B cell (primary cell): ENCODE measurements at regions not wholly inside any gene's neighbourhood (a gene's known extent, or its start where the extent isn't known, plus 50 kb on each side); places are given as distances from the start of the nearest gene placed in this dataset.

Source experiments
- ATAC-seq: fragments of 200-7000 bp; cut with Tn5 transposase; one replicate; pipeline ENCODE4 v1.10.0; 2021; ENCODE audit warnings: low read depth, mild to moderate bottlenecking, moderate number of reproducible peaks, moderate library complexity
- CTCF ChIA-PET: fragments of 350-600 bp; sonication (Branson Sonifier 250); formaldehyde crosslinking; loops from one replicate; lab custom pipeline; 2021; ENCODE audit warnings: antibody characterized with exemption, inconsistent platforms; lab: Charles Lee
- POLR2A ChIA-PET: fragments of 350-600 bp; sonication (Branson Sonifier 250); formaldehyde crosslinking; loops from one replicate; lab custom pipeline; 2021; ENCODE audit warnings: antibody characterized with exemption; lab: Charles Lee
- DNase-seq: peaks from one replicate; pipeline ENCODE4 v3.0.0; 2013
- H2AFZ ChIP-seq: 2 replicates; pipeline ENCODE4 v1.6.1; 2012; ENCODE audit warnings: mild to moderate bottlenecking, low read depth, low read length; ENCODE audit not compliant: insufficient read depth, poor library complexity, severe bottlenecking
- H3K27ac ChIP-seq, 2 donors: 1 replicate in 1 of 2; 2 replicates in 1 of 2; pipeline ENCODE4 v1.5.1; 2012 to 2013; ENCODE audit warnings: low read length in 2 of 2, mild to moderate bottlenecking in 2 of 2, moderate library complexity in 1 of 2
- H3K27me3 ChIP-seq, 4 experiments: fragments of 200-600 bp in 1 of 4; sonication (generic) in 1 of 4; replicated peaks in 1 of 4; 1 replicate in 2 of 4; 2 replicates in 2 of 4; pipeline versions ENCODE4 v1.6.1 to v1.7.0; 2013 to 2016; ENCODE audit warnings: low read length in 3 of 4, mild to moderate bottlenecking in 2 of 4, mixed read lengths in 1 of 4, moderate library complexity in 1 of 4; ENCODE audit not compliant: insufficient read depth in 4 of 4, control insufficient read depth in 3 of 4; ENCODE audit errors: control extremely low read depth in 1 of 4
- H3K36me3 ChIP-seq, 2 experiments: replicated peaks in 1 of 2; 1 replicate in 1 of 2; 2 replicates in 1 of 2; pipeline versions ENCODE4 v1.6.1 to v1.7.1; 2013; ENCODE audit warnings: low read length in 1 of 2; ENCODE audit not compliant: insufficient read depth in 2 of 2, control insufficient read depth in 1 of 2; ENCODE audit errors: control extremely low read depth in 1 of 2, extremely low read depth in 1 of 2
- H3K4me1 ChIP-seq, 2 donors: fragments of 200-600 bp in 1 of 2; sonication (generic) in 1 of 2; 1 replicate in 1 of 2; 2 replicates in 1 of 2; pipeline versions ENCODE4 v1.5.1 to v1.6.1; 2013 to 2017; ENCODE audit warnings: low read length in 2 of 2; ENCODE audit not compliant: control insufficient read depth in 2 of 2, insufficient read depth in 2 of 2
- H3K4me2 ChIP-seq: replicated peaks from 2 replicates; pipeline ENCODE3; 2012; ENCODE audit warnings: mild to moderate bottlenecking, low read depth, low read length; ENCODE audit not compliant: poor library complexity, severe bottlenecking
- H3K4me3 ChIP-seq, 5 experiments: fragments of 200-600 bp in 1 of 5; sonication (generic) in 1 of 5; 1 replicate in 3 of 5; 2 replicates in 2 of 5; pipeline versions ENCODE4 v1.5.1 to v1.7.0; 2011 to 2016; ENCODE audit warnings: low read length in 4 of 5, mild to moderate bottlenecking in 4 of 5, low read depth in 2 of 5, control low read depth in 1 of 5, moderate library complexity in 1 of 5; ENCODE audit not compliant: insufficient read depth in 1 of 5; ENCODE audit errors: control extremely low read depth in 1 of 5, extremely low read depth in 1 of 5
- H3K79me2 ChIP-seq: fragments of 200-600 bp; sonication (generic); one replicate; pipeline ENCODE4 v1.6.0; 2016; ENCODE audit warnings: low read length; ENCODE audit not compliant: control insufficient read depth, insufficient read depth
- H3K9ac ChIP-seq: fragments of 200-600 bp; sonication (generic); 2 replicates; pipeline ENCODE4 v1.6.1; 2017; ENCODE audit warnings: mild to moderate bottlenecking, low read length, moderate library complexity
- H3K9me3 ChIP-seq, 3 donors: one replicate each; pipeline versions ENCODE4 v1.6.1 to v1.7.1; 2013; ENCODE audit warnings: low read length in 2 of 3; ENCODE audit not compliant: control insufficient read depth in 2 of 3, insufficient read depth in 1 of 3; ENCODE audit errors: control extremely low read depth in 1 of 3
- H4K20me1 ChIP-seq: 2 replicates; pipeline ENCODE4 v1.6.0; 2012; ENCODE audit warnings: mild to moderate bottlenecking, low read length; ENCODE audit not compliant: insufficient read depth, control insufficient read depth, poor library complexity, severe bottlenecking
- H3K27ac Mint-ChIP-seq: one replicate; pipeline ENCODE4 v1.8.0; 2021; ENCODE audit warnings: mixed read lengths
- H3K27me3 Mint-ChIP-seq: one replicate; pipeline ENCODE4 v1.8.0; 2021; ENCODE audit warnings: mixed read lengths
- H3K4me1 Mint-ChIP-seq: one replicate; pipeline ENCODE4 v1.8.0; 2021; ENCODE audit warnings: mixed read lengths
- H3K4me3 Mint-ChIP-seq: one replicate; pipeline ENCODE4 v1.8.0; 2021; ENCODE audit warnings: mixed read lengths
- H3K9me3 Mint-ChIP-seq: one replicate; pipeline ENCODE4 v1.8.0; 2022; ENCODE audit warnings: mixed read lengths; ENCODE audit not compliant: insufficient read depth
- EZH2 ChIP-seq: IDR thresholded peaks from 2 replicates; pipeline ENCODE4 v1.6.1; 2012; ENCODE audit warnings: borderline replicate concordance, low read depth, mild to moderate bottlenecking, moderate library complexity, low read length; ENCODE audit not compliant: insufficient read depth, poor library complexity, severe bottlenecking
- WGBS: methylation state at CpG from one replicate; pipeline ENCODE4 v1.1.5; 2013; ENCODE audit warnings: missing lambda C conversion rate; ENCODE audit not compliant: insufficient coverage; 5-methylcytosine and 5-hydroxymethylcytosine counted together
- intact Hi-C: fragments of 100-400 bp; cut with micrococcal nuclease; formaldehyde crosslinking; loops from one replicate; pipeline ENCODE4 v1.10.0; 2022
- TF ChIP-seq, protein P1 (sequence below): fragments of 200-600 bp; IDR thresholded peaks from one replicate; pipeline ENCODE4 v1.8.0; 2022; ENCODE audit warnings: antibody characterized with exemption, mild to moderate bottlenecking

DNA sequence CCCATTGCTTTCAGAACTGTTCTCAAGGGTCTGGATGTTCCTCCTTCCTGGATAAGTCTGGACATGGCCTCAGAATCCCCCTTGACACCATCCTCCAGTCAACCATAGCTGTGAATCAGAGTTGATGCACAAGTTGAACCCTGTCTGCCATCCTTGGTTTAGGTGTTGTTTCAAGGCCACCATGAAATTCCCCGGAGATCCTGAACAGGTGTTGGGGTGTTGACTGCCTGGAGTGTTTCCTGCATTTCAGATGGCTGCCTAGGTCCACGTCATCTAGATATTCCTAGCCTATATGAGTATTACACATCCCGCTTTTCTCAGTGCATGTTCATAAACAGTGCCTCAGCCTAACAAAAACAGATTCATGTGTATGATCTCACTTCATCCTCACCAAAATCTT, 86.7 kb upstream of the PWP1 start:
- no peak overlapping the region for H3K4me2 ChIP-seq
- no peaks in the 10 kb centered on the region for H3K36me3 ChIP-seq
- H3K9me3 ChIP-seq = peaks cover 0 to 5% (median 1%) of the 10 kb centered on the region in 3 donors
- DNase-seq = no peak
- Mint-ChIP-seq H3K27me3 (peaks cover 9% of the 10 kb centered on the region), H3K27ac (no peak overlapping the region), H3K4me3 (no peak overlapping the region), H3K4me1 (no peaks in the 10 kb centered on the region), H3K9me3 (peaks cover 2% of the 10 kb centered on the region)
- no peaks in the 10 kb centered on the region for H3K79me2 ChIP-seq
- TF ChIP-seq, protein P1, sequence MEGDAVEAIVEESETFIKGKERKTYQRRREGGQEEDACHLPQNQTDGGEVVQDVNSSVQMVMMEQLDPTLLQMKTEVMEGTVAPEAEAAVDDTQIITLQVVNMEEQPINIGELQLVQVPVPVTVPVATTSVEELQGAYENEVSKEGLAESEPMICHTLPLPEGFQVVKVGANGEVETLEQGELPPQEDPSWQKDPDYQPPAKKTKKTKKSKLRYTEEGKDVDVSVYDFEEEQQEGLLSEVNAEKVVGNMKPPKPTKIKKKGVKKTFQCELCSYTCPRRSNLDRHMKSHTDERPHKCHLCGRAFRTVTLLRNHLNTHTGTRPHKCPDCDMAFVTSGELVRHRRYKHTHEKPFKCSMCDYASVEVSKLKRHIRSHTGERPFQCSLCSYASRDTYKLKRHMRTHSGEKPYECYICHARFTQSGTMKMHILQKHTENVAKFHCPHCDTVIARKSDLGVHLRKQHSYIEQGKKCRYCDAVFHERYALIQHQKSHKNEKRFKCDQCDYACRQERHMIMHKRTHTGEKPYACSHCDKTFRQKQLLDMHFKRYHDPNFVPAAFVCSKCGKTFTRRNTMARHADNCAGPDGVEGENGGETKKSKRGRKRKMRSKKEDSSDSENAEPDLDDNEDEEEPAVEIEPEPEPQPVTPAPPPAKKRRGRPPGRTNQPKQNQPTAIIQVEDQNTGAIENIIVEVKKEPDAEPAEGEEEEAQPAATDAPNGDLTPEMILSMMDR = no peak
- no peak for TF ChIP-seq EZH2
- CTCF ChIA-PET = interaction anchor here (1.5 to 3.0 kb wide), 3 partner anchors 8 to 124 kb away, joined by 6 to 26 read pairs (median 7); no protein-coding TSS in a partner anchor
- H3K27me3 ChIP-seq = no peaks in the 10 kb centered on the region
- POLR2A ChIA-PET = no interaction called here
- no peaks in the 10 kb centered on the region for H4K20me1 ChIP-seq
- no peaks in the 10 kb centered on the region for H3K4me1 ChIP-seq
- H3K4me3 ChIP-seq = no peak overlapping the region
- H3K9ac ChIP-seq = no peak overlapping the region
- H3K27ac ChIP-seq = no peak overlapping the region
- intact Hi-C loops = no loop called here
- no peak for ATAC-seq
- WGBS = 83% methylated on average over 1 of the region's 3 CpGs
- no peak overlapping the region for H2AFZ ChIP-seq

DNA sequence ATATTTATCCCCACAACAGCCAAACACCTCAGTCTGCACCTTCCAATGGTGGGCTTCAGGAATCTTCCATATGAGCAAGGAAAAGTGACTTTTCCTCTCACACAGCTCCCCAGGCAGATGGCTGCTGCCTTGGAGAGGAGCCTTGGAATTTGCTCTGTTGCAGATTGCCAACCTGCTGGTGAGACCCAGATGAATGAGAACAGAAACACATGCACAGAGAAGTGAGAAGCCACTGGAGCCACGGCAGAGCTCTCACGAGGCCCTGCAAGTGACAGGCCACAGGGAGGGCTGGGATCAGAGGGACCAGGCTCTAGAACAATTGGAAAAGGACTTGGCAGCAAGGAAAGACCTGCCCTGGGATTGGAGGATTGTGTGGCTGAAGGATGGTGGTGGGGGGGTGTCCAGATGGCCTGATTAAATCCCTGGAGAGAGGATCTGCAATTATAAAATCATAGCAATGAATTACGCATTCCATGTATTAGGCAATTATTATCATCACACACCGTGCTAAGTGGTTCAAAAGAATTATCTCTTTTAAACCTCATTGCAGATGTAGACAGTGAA, 84.9 kb upstream of the PWP1 start:
- H4K20me1 ChIP-seq = no peaks in the 10 kb centered on the region
- DNase-seq (no peak), ATAC-seq (no peak)
- no peaks in the 10 kb centered on the region for H3K79me2 ChIP-seq
- no peak overlapping the region for H2AFZ ChIP-seq
- intact Hi-C loops = no loop called here
- no peaks in the 10 kb centered on the region for H3K4me1 ChIP-seq
- H3K27me3 Mint-ChIP-seq = peaks cover 7% of the 10 kb centered on the region
- H3K4me1 Mint-ChIP-seq = no peaks in the 10 kb centered on the region
- H3K27ac Mint-ChIP-seq = no peak overlapping the region
- H3K4me3 ChIP-seq = no peak overlapping the region
- CTCF ChIA-PET = interaction anchor here (0.9 to 1.2 kb wide), 2 partner anchors 9 to 468 kb away, joined by 3 read pairs; no protein-coding TSS in a partner anchor
- H3K9ac ChIP-seq = no peak overlapping the region
- no peak overlapping the region for H3K27ac ChIP-seq
- H3K4me3 Mint-ChIP-seq = no peak overlapping the region
- no peaks in the 10 kb centered on the region for H3K36me3 ChIP-seq
- H3K27me3 ChIP-seq = no peaks in the 10 kb centered on the region
- WGBS = 37% methylated on average over 2 of the region's 4 CpGs
- no peak overlapping the region for H3K4me2 ChIP-seq
- no peak for TF ChIP-seq EZH2
- TF ChIP-seq, protein P1 = no peak
- H3K9me3 ChIP-seq = no peaks in the 10 kb centered on the region
- peaks cover 2% of the 10 kb centered on the region for H3K9me3 Mint-ChIP-seq
- POLR2A ChIA-PET = no interaction called here
